Esophagus muscularis mucosa (tissue), 4 donors: ENCODE measurements at regions not wholly inside any gene's neighbourhood (a gene's known extent, or its start where the extent isn't known, plus 50 kb on each side); places are given as distances from the start of the nearest gene placed in this dataset.
A peak's percentile ranks its signal among the peaks of the same experiment; 100 is the strongest.

ENCODE experiments used
- DNase-seq: peaks from one replicate; pipeline ENCODE4 v3.0.0-alpha.2; 2017; ENCODE audit errors: extremely low spot score
- H3K27ac ChIP-seq, 4 donors: fragments of 200-600 bp; sonication (generic); replicated peaks in 1 of 4; 1 replicate in 3 of 4; 2 replicates in 1 of 4; pipeline ENCODE4 v1.5.1; 2016 to 2019; ENCODE audit warnings: mild to moderate bottlenecking in 1 of 4
- H3K27me3 ChIP-seq, 4 donors: fragments of 200-600 bp; sonication (generic); one replicate each; pipeline versions ENCODE4 v1.5.1 to v1.6.0; 2016 to 2019
- H3K36me3 ChIP-seq, 4 donors: fragments of 200-600 bp; sonication (generic); one replicate each; pipeline ENCODE4 v1.5.1; 2016 to 2019
- H3K4me1 ChIP-seq, 4 donors: fragments of 200-600 bp; sonication (generic); one replicate each; pipeline ENCODE4 v1.5.1; 2016 to 2019
- H3K4me3 ChIP-seq, 4 donors: fragments of 200-600 bp; sonication (generic); 1 replicate in 2 of 4; 2 replicates in 2 of 4; pipeline ENCODE4 v1.5.1; 2016 to 2019; ENCODE audit warnings: mild to moderate bottlenecking in 4 of 4, moderate library complexity in 1 of 4
- H3K9me3 ChIP-seq, 4 donors: fragments of 200-600 bp; sonication (generic); 1 replicate in 3 of 4; 2 replicates in 1 of 4; pipeline ENCODE4 v1.5.1; 2016 to 2019
- CTCF ChIP-seq, 3 experiments: fragments of 200-600 bp in 2 of 3; fragments of 450-650 bp in 1 of 3; sonication (generic) in 2 of 3; IDR thresholded peaks; one replicate each; pipeline ENCODE4 v1.5.1; 2017 to 2019; ENCODE audit warnings: antibody characterized with exemption in 3 of 3, mild to moderate bottlenecking in 2 of 3, moderate library complexity in 1 of 3
- EP300 ChIP-seq: sonication (generic); formaldehyde crosslinking; IDR thresholded peaks from one replicate; pipeline ENCODE4 v1.6.1; 2017; ENCODE audit warnings: antibody characterized with exemption
- POLR2A ChIP-seq: fragments of 450-650 bp; IDR thresholded peaks from one replicate; pipeline ENCODE4 v1.6.1; 2017; ENCODE audit warnings: antibody characterized with exemption, moderate library complexity, mild to moderate bottlenecking, low read depth
- POLR2AphosphoS5 ChIP-seq, 2 donors: sonication (generic); formaldehyde crosslinking; IDR thresholded peaks; one replicate each; pipeline ENCODE4 v1.6.1; 2017; ENCODE audit warnings: antibody characterized with exemption in 2 of 2
- WGBS: methylation state at CpG from one replicate; pipeline ENCODE4 v1.1.5; 2018; 5-methylcytosine and 5-hydroxymethylcytosine counted together
- intact Hi-C: fragments of 100-400 bp; cut with DNase I; formaldehyde crosslinking; loops from one replicate; pipeline ENCODE4 v1.15.1; 2023

DNA sequence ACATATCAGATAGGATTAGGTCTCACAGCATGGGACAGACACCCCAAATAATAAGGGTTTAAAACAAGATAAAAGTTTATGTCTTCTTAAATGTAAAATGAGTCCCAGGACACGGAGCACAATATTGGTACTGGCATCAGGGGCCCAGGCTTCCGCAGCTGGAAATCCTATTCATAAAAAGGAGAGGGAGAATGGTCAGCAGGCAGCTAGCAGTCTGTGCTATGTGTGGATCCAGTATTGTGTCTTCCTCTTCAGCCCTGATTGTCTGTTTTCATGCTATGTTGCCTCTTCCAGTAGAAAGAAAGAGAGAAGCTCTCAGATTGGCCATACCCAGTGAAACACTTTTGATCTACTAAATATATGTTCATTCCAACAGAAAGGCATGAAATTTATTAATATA, 319.3 kb upstream of the SLCO3A1 start:
- H3K27ac ChIP-seq, result no peak overlapping the region
- no peak for DNase-seq
- intact Hi-C loops, result no loop called here
- no peaks in the 10 kb centered on the region for H3K36me3 ChIP-seq
- no peak overlapping the region for H3K4me3 ChIP-seq
- no peaks in the 10 kb centered on the region for H3K9me3 ChIP-seq
- no peak for TF ChIP-seq POLR2AphosphoS5 (IDR thresholded peaks at IDR 0.05)
- TF ChIP-seq EP300, result no peak
- TF ChIP-seq POLR2A, result no peak
- TF ChIP-seq CTCF (IDR thresholded peaks at IDR 0.05), result no peak
- no peaks in the 10 kb centered on the region for H3K27me3 ChIP-seq
- 84% methylated on average over 2 of the region's 2 CpGs for WGBS
- H3K4me1 ChIP-seq, result peaks cover 10 to 30% (median 22%) of the 10 kb centered on the region in 4 donors

- 93% methylated on average over 2 of the region's 2 CpGs for WGBS
These were observed 318.5 kb upstream of the SLCO3A1 start for GRCh38 chr15:91534976-91535375.

DNA sequence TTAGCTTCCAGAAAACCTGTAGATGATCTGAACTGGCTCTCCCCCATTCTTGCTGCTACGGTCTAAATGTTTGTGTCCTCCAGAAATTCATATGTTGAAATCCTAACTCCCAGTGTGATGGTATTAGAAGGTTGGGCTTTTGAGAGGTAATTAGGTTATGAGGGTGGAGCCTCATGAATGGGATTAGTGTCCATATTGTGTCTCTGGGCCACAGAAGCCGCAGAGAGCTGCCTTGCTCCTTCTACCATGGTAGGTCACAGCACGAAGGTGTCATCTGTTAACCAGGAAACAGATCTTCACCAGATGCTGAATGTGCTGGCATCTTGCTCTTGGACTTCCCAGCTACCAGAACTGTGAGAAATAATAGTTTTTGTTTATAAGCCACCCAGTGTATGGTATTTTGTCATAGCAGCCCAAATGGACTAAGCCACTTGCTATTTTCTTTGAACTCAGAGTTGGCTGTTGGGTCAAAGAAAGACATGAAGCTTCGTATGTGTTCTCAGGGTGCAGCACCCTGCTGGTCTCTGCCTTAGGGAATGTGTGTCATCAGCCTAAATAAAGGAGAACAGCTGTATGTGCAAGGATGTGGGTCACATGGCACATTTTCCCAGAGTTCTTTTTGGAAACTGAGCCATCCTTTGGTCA, 317.5 kb upstream of the SLCO3A1 start:
- H3K27ac ChIP-seq, result no peak overlapping the region
- no peaks in the 10 kb centered on the region for H3K9me3 ChIP-seq
- 84% methylated on average over 4 of the region's 4 CpGs for WGBS
- no peaks in the 10 kb centered on the region for H3K27me3 ChIP-seq
- no peaks in the 10 kb centered on the region for H3K36me3 ChIP-seq
- H3K4me3 ChIP-seq, result no peak overlapping the region
- peaks cover 10 to 30% (median 22%) of the 10 kb centered on the region in 4 donors for H3K4me1 ChIP-seq
- no peak for TF ChIP-seq EP300
- TF ChIP-seq POLR2A, result no peak
- TF ChIP-seq CTCF (IDR thresholded peaks at IDR 0.05), result no peak
- TF ChIP-seq POLR2AphosphoS5 (IDR thresholded peaks at IDR 0.05), result no peak
- intact Hi-C loops, result no loop called here
- peak; percentile 64 for DNase-seq

More at GRCh38 chr15:91534976-91535375, 318.5 kb upstream of the SLCO3A1 start:
- peaks cover 10 to 30% (median 22%) of the 10 kb centered on the region in 4 donors for H3K4me1 ChIP-seq
- no peak overlapping the region for H3K4me3 ChIP-seq
- intact Hi-C loops, result no loop called here
- H3K27ac ChIP-seq, result no peak overlapping the region
- no peaks in the 10 kb centered on the region for H3K27me3 ChIP-seq
- no peaks in the 10 kb centered on the region for H3K9me3 ChIP-seq
- DNase-seq, result no peak
- no peaks in the 10 kb centered on the region for H3K36me3 ChIP-seq
- no peak for TF ChIP-seq CTCF (IDR thresholded peaks at IDR 0.05)
- TF ChIP-seq POLR2A, result no peak
- no peak for TF ChIP-seq POLR2AphosphoS5 (IDR thresholded peaks at IDR 0.05)
- no peak for TF ChIP-seq EP300

- DNase-seq, result no peak
- Histone ChIP-seq H3K36me3 (no peaks in the 10 kb centered on the region), H3K27ac (no peak overlapping the region), H3K27me3 (peaks cover 0 to 4% (median 0%) of the 10 kb centered on the region in 4 donors), H3K4me1 (peaks cover 10 to 30% (median 22%) of the 10 kb centered on the region in 4 donors), H3K9me3 (no peaks in the 10 kb centered on the region), H3K4me3 (no peak overlapping the region)
- WGBS, result 77% methylated on average over 5 of the region's 5 CpGs
- no peak for TF ChIP-seq EP300
- TF ChIP-seq POLR2AphosphoS5 (IDR thresholded peaks at IDR 0.05), result no peak
- no peak for TF ChIP-seq CTCF (IDR thresholded peaks at IDR 0.05)
- TF ChIP-seq POLR2A, result no peak
- intact Hi-C loops, result no loop called here
These were observed 315.7 kb upstream of the SLCO3A1 start for GRCh38 chr15:91537856-91538255.

DNA sequence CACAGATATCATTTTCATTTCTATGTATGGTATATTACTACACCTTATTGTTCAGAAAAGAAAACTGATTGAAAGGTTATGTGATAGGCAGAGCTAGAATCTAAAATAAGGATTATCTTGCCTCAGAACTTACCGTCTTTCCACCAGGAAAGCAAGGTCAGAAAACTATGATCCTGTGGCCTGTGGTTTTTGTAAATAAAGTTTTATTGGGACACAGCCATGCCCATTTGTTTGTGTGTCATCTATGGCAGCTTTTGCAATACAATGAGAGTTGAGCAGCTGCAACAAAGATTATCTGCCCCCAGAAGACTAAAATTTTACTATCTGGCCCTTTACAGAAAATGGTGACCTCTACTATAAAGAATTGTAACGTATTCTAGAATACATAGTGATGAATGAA, 314.7 kb upstream of the SLCO3A1 start:
- Histone ChIP-seq H3K4me3 (no peak overlapping the region), H3K27me3 (peaks cover 0 to 4% (median 0%) of the 10 kb centered on the region in 4 donors), H3K27ac (no peak overlapping the region), H3K9me3 (no peaks in the 10 kb centered on the region), H3K4me1 (peaks cover 10 to 30% (median 22%) of the 10 kb centered on the region in 4 donors), H3K36me3 (no peaks in the 10 kb centered on the region)
- intact Hi-C loops, result no loop called here
- TF ChIP-seq POLR2AphosphoS5 (IDR thresholded peaks at IDR 0.05) (no peak), EP300 (no peak), POLR2A (no peak), CTCF (IDR thresholded peaks at IDR 0.05) (no peak)
- no peak for DNase-seq
- WGBS, result 98% methylated on average over 2 of the region's 2 CpGs
